ENCODE measurements at regions not wholly inside any gene's neighbourhood (a gene's known extent, or its start where the extent isn't known, plus 50 kb on each side); places are given as distances from the start of the nearest gene placed in this dataset. TPM values are rescaled to one million over a fixed set of nuclear protein-coding genes. Genes with fewer than 3 reads are reported as not detected.
"Not testable (repeated sequence)": the region's sequence is repeated elsewhere in the genome, so short reads cannot be mapped to it uniquely, and the experiment has no call there.

- DNase-seq (ENCODE audit: low spot score) (no peak), ATAC-seq (ENCODE audit: low FRiP score) (no peak)
- no peak for TF ChIP-seq CTCF (IDR thresholded peaks at IDR 0.05)
Measured at GRCh38 chr16:21341101-21341500, 63.0 kb upstream of the CRYM start.

GRCh38 chr16:21339941-21340340 is 61.9 kb upstream of the CRYM start:
- DNase-seq (ENCODE audit: low spot score) (no peak), ATAC-seq (ENCODE audit: low FRiP score) (no peak)
- no peak for TF ChIP-seq CTCF (IDR thresholded peaks at IDR 0.05)

GRCh38 chr16:21339269-21339641 is 61.2 kb upstream of the CRYM start:
- ATAC-seq (ENCODE audit: low FRiP score) (no peak), DNase-seq (ENCODE audit: low spot score) (no peak)
- no peak for TF ChIP-seq CTCF (IDR thresholded peaks at IDR 0.05)

- ATAC-seq (ENCODE audit: low FRiP score) (no peak), DNase-seq (ENCODE audit: low spot score) (no peak)
- TF ChIP-seq CTCF (IDR thresholded peaks at IDR 0.05), result no peak
Measured at GRCh38 chr16:21338537-21339268, 60.6 kb upstream of the CRYM start.

- no peak for ATAC-seq (ENCODE audit: low FRiP score)
- no peak for TF ChIP-seq CTCF (IDR thresholded peaks at IDR 0.05)
Measured at GRCh38 chr16:21336231-21336630, 58.1 kb upstream of the CRYM start.

GRCh38 chr16:21334188-21335146 is 56.4 kb upstream of the CRYM start:
- not testable (repeated sequence) for ATAC-seq (ENCODE audit: low FRiP score); DNase-seq (ENCODE audit: low spot score)

More at GRCh38 chr16:21336231-21336630, 58.1 kb upstream of the CRYM start:
- no peak for DNase-seq (ENCODE audit: low spot score)

GRCh38 chr16:21333683-21334082 is 55.6 kb upstream of the CRYM start:
- not testable (repeated sequence) for ATAC-seq (ENCODE audit: low FRiP score); DNase-seq (ENCODE audit: low spot score)

Small RNA genes lying in the stretch of these regions (small RNA-seq; reads per million reads assigned to genes)
- not detected for gene AC008740.2
